ENCODE measurements at regions not wholly inside any gene's neighbourhood (a gene's known extent, or its start where the extent isn't known, plus 50 kb on each side); places are given as distances from the start of the nearest gene placed in this dataset.

DNA sequence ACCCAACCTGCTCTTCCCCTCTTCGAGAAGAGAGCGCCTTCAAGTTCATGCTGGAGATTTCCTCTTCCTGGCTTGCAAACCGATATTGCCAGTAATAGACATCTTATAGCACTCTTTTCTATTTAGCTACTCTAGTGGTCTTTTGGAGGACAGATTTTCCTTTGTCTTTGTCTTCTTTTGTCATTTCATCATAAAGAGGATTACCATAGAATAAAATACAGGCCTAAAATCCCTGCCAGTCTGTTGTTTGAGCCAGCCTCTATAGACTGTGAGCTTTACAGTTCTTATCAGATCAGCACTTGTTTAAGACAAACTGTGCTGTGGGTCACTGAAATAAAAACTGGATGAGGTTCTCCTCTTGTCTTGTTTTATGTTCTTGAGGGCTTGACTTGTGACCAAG lies 802.8 kb downstream of the NR2F1-AS1 start:
- TF ChIP-seq POLR2A (IDR thresholded peaks at IDR 0.05; ENCODE audit: low read length) = no peak
- no peak for TF ChIP-seq GATA1 (IDR thresholded peaks at IDR 0.05; ENCODE audit: low read depth, low read length)
